Panc1 (cell line): ENCODE measurements at regions not wholly inside any gene's neighbourhood (a gene's known extent, or its start where the extent isn't known, plus 50 kb on each side); places are given as distances from the start of the nearest gene placed in this dataset.
"Not testable (repeated sequence)": the region's sequence is repeated elsewhere in the genome, so short reads cannot be mapped to it uniquely, and the experiment has no call there.

Source experiments
- ATAC-seq: fragments of 200-7000 bp; cut with Tn5 transposase; 2 replicates; pipeline ENCODE4 v1.9.1; 2020; ENCODE audit warnings: mild to moderate bottlenecking, moderate library complexity
- BruUV-seq: library from RNA; stranded (reverse); fragments of 400-500 nt; replicated peaks from 2 replicates; lab custom pipeline; 2021; lab: Mats Ljungman, UMichigan
- CTCF ChIA-PET: fragments of 300-600 bp; sonication (Branson Sonifier 250); formaldehyde crosslinking; loops from one replicate; lab custom pipeline; 2022; ENCODE audit warnings: antibody characterized with exemption; lab: Charles Lee
- POLR2A ChIA-PET: fragments of 300-600 bp; sonication (Branson Sonifier 250); formaldehyde crosslinking; loops from one replicate; lab custom pipeline; 2022; ENCODE audit warnings: antibody characterized with exemption; lab: Charles Lee
- DNase-seq: peaks from one replicate; pipeline ENCODE4 v3.0.0-alpha.2; 2010; ENCODE audit warnings: low read depth, low spot score
- H3K27ac ChIP-seq: 2 replicates; pipeline ENCODE4 v1.5.1; 2011; ENCODE audit warnings: mild to moderate bottlenecking, low read length, inconsistent platforms
- H3K27me3 ChIP-seq: fragments of 200-500 bp; sonication (Bioruptor generic); 2 replicates; pipeline ENCODE4 v1.6.0; 2014; ENCODE audit warnings: low read length, inconsistent platforms; ENCODE audit not compliant: control insufficient read depth, insufficient read depth
- H3K36me3 ChIP-seq: fragments of 200-500 bp; sonication (Bioruptor generic); 2 replicates; pipeline ENCODE4 v1.5.1; 2014; ENCODE audit warnings: inconsistent platforms, mild to moderate bottlenecking, low read length, moderate library complexity; ENCODE audit not compliant: control insufficient read depth, insufficient read depth
- H3K4me1 ChIP-seq: 2 replicates; pipeline ENCODE4 v1.5.1; 2011; ENCODE audit warnings: inconsistent platforms, mild to moderate bottlenecking, low read length, moderate library complexity; ENCODE audit not compliant: control insufficient read depth, insufficient read depth
- H3K4me3 ChIP-seq, 2 experiments: 2 replicates each; pipeline ENCODE4 v1.5.1; 2011 to 2012; ENCODE audit warnings: low read depth in 2 of 2, low read length in 2 of 2, mild to moderate bottlenecking in 2 of 2, inconsistent platforms in 1 of 2, moderate library complexity in 1 of 2
- H3K9me3 ChIP-seq: fragments of 200-500 bp; sonication (Bioruptor generic); 2 replicates; pipeline ENCODE4 v1.5.1; 2014; ENCODE audit warnings: low read depth, mild to moderate bottlenecking, inconsistent platforms, low read length, moderate library complexity; ENCODE audit not compliant: control insufficient read depth, insufficient read depth
- POLR2AphosphoS5 ChIP-seq: IDR thresholded peaks from 2 replicates; pipeline ENCODE4 v1.6.1; 2012; ENCODE audit warnings: mild to moderate bottlenecking, low read depth, low read length, moderate library complexity
- SIN3A ChIP-seq: IDR thresholded peaks from 2 replicates; pipeline ENCODE4 v1.6.1; 2012; ENCODE audit warnings: low read depth, mild to moderate bottlenecking, low read length, moderate library complexity, borderline replicate concordance; ENCODE audit not compliant: insufficient read depth
- TCF7L2 ChIP-seq: IDR thresholded peaks from 2 replicates; pipeline ENCODE4 v1.6.1; 2011; ENCODE audit warnings: mild to moderate bottlenecking, low read depth, low read length, inconsistent platforms
- in situ Hi-C: cut with HindIII; loops from 2 replicates; pipeline ENCODE4 v1.10.0; 2016; ENCODE audit warnings: low sequenced_read_pairs, low pct_unique_long_range_greater_than_20kb
- intact Hi-C: fragments of 100-400 bp; cut with micrococcal nuclease; formaldehyde crosslinking; loops from one replicate; pipeline ENCODE4 v1.10.0; 2022; ENCODE audit not compliant: unreplicated experiment
- TF ChIP-seq, protein P1 (sequence below), 2 experiments: IDR thresholded peaks; 2 replicates each; pipeline ENCODE4 v1.6.1; 2011 to 2012; ENCODE audit warnings: low read depth in 2 of 2, control low read depth in 1 of 2, low read length in 1 of 2, mild to moderate bottlenecking in 1 of 2, moderate library complexity in 1 of 2; ENCODE audit not compliant: insufficient read depth in 1 of 2
- TF ChIP-seq, protein P2 (sequence below): fragments of 450-650 bp; IDR thresholded peaks from 2 replicates; pipeline ENCODE4 v1.5.1; 2017; ENCODE audit warnings: mild to moderate bottlenecking

DNA sequence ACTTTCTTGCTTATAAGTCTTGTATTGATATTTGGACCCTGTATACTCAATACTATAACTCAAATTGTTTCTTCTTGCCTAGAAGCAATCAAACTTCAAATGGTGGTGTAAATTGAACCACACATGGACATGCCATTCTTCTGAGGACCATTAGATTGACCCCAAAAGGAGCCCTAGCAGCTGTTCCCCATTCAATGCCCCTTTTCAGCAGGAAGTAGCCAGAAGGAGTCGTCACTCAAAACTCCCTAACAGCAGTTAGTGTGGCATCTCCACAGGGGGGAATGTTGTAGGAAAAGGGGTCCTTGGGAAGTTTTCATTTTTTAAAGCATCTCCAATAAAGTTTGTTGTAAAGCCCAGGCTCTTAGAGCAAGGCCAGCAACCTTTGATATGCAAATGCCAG is 81.7 kb upstream of the PRL start:
- DNase-seq, H3K36me3 ChIP-seq, BruUV-seq, H3K4me3 ChIP-seq, CTCF ChIA-PET, ATAC-seq, POLR2A ChIA-PET, H3K4me1 ChIP-seq, H3K27me3 ChIP-seq, intact Hi-C loops, H3K9me3 ChIP-seq, in situ Hi-C loops, H3K27ac ChIP-seq: not testable (repeated sequence)

DNA sequence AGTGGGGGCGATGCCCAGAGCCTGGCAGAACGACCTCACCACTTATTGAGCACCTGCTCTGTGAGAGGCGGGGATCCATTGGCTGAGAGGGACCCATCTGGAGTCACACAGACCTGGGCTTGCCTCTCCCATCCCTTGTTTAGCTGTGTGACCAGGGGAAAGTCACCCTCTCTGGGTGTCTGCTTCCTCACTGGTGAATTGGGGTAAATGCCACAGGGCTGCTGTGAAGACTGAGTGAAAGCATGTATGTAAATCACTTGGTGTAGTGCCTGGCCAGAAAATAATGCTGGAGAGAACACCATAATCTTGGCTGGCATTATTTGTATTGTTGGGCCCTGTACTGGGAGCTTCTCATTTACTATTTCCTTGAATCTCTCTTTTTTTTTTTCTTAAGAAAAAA is 83.4 kb upstream of the PRL start:
- ChIA-PET POLR2A (no interaction called here), CTCF (no interaction called here)
- intact Hi-C loops: no loop called here
- ATAC-seq: no peak
- no peak overlapping the region for H3K4me3 ChIP-seq
- no peaks in the 10 kb centered on the region for H3K9me3 ChIP-seq
- no peaks in the 10 kb centered on the region for H3K4me1 ChIP-seq
- no TSS peak for BruUV-seq
- in situ Hi-C loops: no loop called here
- no peaks in the 10 kb centered on the region for H3K27me3 ChIP-seq
- DNase-seq: no peak
- no peak overlapping the region for H3K27ac ChIP-seq
- TF ChIP-seq TCF7L2 (no peak), POLR2AphosphoS5 (no peak), SIN3A (no peak)
- TF ChIP-seq, protein P1, sequence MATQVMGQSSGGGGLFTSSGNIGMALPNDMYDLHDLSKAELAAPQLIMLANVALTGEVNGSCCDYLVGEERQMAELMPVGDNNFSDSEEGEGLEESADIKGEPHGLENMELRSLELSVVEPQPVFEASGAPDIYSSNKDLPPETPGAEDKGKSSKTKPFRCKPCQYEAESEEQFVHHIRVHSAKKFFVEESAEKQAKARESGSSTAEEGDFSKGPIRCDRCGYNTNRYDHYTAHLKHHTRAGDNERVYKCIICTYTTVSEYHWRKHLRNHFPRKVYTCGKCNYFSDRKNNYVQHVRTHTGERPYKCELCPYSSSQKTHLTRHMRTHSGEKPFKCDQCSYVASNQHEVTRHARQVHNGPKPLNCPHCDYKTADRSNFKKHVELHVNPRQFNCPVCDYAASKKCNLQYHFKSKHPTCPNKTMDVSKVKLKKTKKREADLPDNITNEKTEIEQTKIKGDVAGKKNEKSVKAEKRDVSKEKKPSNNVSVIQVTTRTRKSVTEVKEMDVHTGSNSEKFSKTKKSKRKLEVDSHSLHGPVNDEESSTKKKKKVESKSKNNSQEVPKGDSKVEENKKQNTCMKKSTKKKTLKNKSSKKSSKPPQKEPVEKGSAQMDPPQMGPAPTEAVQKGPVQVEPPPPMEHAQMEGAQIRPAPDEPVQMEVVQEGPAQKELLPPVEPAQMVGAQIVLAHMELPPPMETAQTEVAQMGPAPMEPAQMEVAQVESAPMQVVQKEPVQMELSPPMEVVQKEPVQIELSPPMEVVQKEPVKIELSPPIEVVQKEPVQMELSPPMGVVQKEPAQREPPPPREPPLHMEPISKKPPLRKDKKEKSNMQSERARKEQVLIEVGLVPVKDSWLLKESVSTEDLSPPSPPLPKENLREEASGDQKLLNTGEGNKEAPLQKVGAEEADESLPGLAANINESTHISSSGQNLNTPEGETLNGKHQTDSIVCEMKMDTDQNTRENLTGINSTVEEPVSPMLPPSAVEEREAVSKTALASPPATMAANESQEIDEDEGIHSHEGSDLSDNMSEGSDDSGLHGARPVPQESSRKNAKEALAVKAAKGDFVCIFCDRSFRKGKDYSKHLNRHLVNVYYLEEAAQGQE (IDR thresholded peaks at IDR 0.05; ENCODE audit: insufficient read depth in 1 of 2, low read depth in 2 of 2, low read length in 1 of 2): no peak
- TF ChIP-seq, protein P2, sequence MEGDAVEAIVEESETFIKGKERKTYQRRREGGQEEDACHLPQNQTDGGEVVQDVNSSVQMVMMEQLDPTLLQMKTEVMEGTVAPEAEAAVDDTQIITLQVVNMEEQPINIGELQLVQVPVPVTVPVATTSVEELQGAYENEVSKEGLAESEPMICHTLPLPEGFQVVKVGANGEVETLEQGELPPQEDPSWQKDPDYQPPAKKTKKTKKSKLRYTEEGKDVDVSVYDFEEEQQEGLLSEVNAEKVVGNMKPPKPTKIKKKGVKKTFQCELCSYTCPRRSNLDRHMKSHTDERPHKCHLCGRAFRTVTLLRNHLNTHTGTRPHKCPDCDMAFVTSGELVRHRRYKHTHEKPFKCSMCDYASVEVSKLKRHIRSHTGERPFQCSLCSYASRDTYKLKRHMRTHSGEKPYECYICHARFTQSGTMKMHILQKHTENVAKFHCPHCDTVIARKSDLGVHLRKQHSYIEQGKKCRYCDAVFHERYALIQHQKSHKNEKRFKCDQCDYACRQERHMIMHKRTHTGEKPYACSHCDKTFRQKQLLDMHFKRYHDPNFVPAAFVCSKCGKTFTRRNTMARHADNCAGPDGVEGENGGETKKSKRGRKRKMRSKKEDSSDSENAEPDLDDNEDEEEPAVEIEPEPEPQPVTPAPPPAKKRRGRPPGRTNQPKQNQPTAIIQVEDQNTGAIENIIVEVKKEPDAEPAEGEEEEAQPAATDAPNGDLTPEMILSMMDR: no peak
- no peaks in the 10 kb centered on the region for H3K36me3 ChIP-seq

DNA sequence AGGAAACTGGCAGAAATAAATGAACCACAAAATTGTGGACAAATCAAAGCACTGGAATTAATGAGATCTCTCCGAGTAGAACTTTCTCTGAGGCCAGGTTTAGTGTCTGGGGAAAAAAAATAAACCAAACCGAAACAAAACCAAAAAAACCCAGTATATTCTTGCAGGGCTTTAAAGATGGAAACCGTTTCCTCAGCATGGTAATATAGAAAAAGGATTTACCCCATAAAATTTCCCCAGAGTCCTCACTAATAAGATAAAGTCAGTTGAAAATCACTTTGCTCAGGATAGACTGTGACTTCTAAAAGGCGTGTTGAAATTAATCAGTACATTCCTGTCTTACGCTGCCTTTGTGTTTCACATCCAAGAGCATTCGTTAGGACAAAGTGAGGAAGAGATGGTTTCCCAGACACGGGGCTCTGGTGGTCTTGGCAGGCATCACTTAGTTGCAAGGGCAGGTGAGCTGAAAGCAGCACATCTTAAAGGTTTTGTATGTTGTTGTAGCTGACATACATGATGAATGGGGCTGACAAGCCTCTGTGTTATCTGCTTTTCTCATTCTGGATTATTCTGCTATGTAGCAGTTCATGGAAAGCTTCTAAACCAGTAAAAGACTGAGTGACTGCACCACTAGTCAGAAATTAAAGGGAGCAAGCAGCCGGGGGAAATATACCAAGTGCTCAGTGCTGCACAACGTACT is 85.2 kb upstream of the PRL start:
- intact Hi-C loops (no loop called here), in situ Hi-C loops (no loop called here)
- CTCF ChIA-PET: no interaction called here
- H3K27me3 ChIP-seq: no peaks in the 10 kb centered on the region
- no peaks in the 10 kb centered on the region for H3K36me3 ChIP-seq
- H3K4me1 ChIP-seq: no peaks in the 10 kb centered on the region
- no peak overlapping the region for H3K27ac ChIP-seq
- DNase-seq (no peak), ATAC-seq (no peak)
- TF ChIP-seq SIN3A (no peak), TCF7L2 (no peak), POLR2AphosphoS5 (no peak)
- TF ChIP-seq, protein P2: no peak
- TF ChIP-seq, protein P1 (IDR thresholded peaks at IDR 0.05; ENCODE audit: insufficient read depth in 1 of 2, low read depth in 2 of 2, low read length in 1 of 2): no peak
- H3K9me3 ChIP-seq: no peaks in the 10 kb centered on the region
- no TSS peak for BruUV-seq
- POLR2A ChIA-PET: no interaction called here
- no peak overlapping the region for H3K4me3 ChIP-seq
